IPS-18a (cell line): ENCODE measurements at regions not wholly inside any gene's neighbourhood (a gene's known extent, or its start where the extent isn't known, plus 50 kb on each side); places are given as distances from the start of the nearest gene placed in this dataset.
"Not testable (repeated sequence)": the region's sequence is repeated elsewhere in the genome, so short reads cannot be mapped to it uniquely, and the experiment has no call there.

Experiments
- H3K27ac ChIP-seq: one replicate; pipeline ENCODE4 v1.5.1; 2013; ENCODE audit warnings: low read length
- H3K27me3 ChIP-seq: one replicate; pipeline ENCODE4 v1.6.1; 2013; ENCODE audit warnings: mild to moderate bottlenecking, low read length; ENCODE audit not compliant: control insufficient read depth, insufficient read depth
- H3K36me3 ChIP-seq: one replicate; pipeline ENCODE4 v1.6.1; 2013; ENCODE audit warnings: low read depth, low read length; ENCODE audit not compliant: control insufficient read depth
- H3K4me1 ChIP-seq: one replicate; pipeline ENCODE4 v1.6.1; 2013; ENCODE audit warnings: low read depth, low read length; ENCODE audit not compliant: control insufficient read depth
- H3K4me3 ChIP-seq: one replicate; pipeline ENCODE4 v1.5.1; 2013; ENCODE audit warnings: low read length
- H3K9ac ChIP-seq: one replicate; pipeline ENCODE4 v1.6.1; 2013; ENCODE audit warnings: mild to moderate bottlenecking, low read length, moderate library complexity
- H3K9me3 ChIP-seq: one replicate; pipeline ENCODE4 v1.6.1; 2013; ENCODE audit warnings: low read depth, low read length; ENCODE audit not compliant: control insufficient read depth

DNA sequence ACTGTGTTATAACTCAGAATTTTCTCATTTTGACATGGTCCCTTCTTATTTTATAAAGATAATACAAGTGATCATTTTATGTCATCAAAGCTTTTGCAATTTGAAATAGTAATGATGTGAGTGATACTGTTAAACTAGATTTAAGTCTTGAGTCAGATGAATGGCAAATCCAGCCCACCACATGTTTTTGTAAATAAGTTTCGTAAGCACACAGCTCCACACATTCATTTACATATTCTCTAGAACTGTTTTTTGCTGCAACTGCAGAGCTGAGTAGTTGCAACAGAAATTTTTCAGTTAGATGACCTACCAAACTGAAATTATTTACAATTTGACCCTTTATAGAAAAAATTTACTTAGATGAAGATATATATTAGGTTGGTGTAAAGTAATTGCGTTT, 108.1 kb downstream of the CDRT15L2 start:
- not testable (repeated sequence) for H3K4me3 ChIP-seq, H3K27me3 ChIP-seq, H3K36me3 ChIP-seq, H3K4me1 ChIP-seq, H3K9ac ChIP-seq, H3K9me3 ChIP-seq, H3K27ac ChIP-seq

DNA sequence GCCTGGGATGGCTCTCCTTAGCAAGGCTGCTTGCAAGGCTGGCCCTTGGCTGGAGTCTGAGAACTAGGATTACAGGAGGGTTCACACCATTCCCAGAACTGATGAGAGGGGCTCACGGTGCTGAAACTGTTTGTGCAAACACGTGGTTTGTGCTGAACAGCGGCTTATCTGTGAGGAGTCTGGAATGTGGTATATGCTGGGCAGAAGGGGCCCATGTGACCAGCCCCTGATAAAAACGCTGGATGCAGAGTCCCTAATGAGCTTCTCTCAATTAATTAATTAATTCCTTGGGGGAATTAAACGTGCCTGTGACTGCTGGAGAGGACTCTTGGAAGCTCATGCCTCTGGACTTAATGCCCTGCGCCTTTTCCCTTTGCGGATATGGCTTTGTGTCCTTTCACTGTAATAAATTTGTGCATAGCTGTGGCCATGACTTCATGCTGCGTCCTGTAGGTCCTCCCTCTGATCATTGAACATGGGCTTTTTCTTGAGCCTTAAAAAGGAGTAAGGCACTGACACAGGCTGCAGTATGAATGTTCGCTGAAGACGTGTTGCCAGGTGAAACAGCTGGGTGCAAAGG, 109.7 kb downstream of the CDRT15L2 start:
- not testable (repeated sequence) for H3K4me1 ChIP-seq, H3K9ac ChIP-seq, H3K36me3 ChIP-seq, H3K9me3 ChIP-seq, H3K27me3 ChIP-seq, H3K27ac ChIP-seq, H3K4me3 ChIP-seq

DNA sequence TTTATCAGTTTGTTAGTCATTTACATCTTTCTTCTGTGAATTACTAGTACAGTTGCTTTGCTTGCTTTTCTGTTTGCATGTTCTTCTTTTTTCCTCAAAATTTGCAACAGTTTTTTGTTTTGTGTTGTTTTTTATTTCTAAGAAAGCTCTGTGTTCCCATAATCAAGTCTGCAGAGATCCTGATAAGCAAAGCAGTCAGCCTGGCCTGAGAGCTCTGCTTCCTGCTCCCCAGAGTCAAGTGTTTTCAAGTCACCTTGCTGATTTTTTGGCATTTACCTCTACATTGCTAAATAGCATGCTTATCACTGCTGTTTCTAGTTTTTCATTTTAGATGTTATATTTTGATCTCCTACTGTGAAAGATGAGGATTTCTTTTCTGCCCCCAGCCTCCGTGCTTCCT, 113.2 kb downstream of the CDRT15L2 start:
- not testable (repeated sequence) for H3K4me1 ChIP-seq, H3K27ac ChIP-seq, H3K4me3 ChIP-seq, H3K36me3 ChIP-seq, H3K27me3 ChIP-seq, H3K9ac ChIP-seq, H3K9me3 ChIP-seq

DNA sequence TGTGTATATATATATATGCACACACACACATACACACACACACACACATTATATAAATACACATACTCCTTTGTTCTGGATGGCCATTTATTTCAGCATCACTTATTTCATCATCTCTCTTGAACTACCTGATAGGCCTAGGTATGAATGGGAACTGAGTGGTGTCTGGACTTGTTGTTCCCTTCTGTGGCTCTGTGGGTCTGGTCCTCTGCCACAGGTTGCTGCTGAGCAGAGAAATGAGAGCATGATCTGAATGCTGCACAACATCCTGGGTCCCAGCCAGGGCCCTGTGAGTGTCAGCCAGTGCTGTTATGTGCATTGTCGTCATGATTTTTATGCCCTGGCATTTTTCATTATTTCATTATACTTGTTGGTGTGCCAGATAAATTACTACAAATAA, 116.3 kb downstream of the CDRT15L2 start:
- H3K36me3 ChIP-seq, H3K4me3 ChIP-seq, H3K27ac ChIP-seq, H3K9ac ChIP-seq, H3K4me1 ChIP-seq, H3K27me3 ChIP-seq, H3K9me3 ChIP-seq: not testable (repeated sequence)

- H3K36me3 ChIP-seq, H3K4me1 ChIP-seq, H3K27me3 ChIP-seq, H3K4me3 ChIP-seq, H3K9me3 ChIP-seq, H3K9ac ChIP-seq, H3K27ac ChIP-seq: not testable (repeated sequence)
These were observed 119.1 kb downstream of the CDRT15L2 start for GRCh38 chr17:20698463-20699206.

DNA sequence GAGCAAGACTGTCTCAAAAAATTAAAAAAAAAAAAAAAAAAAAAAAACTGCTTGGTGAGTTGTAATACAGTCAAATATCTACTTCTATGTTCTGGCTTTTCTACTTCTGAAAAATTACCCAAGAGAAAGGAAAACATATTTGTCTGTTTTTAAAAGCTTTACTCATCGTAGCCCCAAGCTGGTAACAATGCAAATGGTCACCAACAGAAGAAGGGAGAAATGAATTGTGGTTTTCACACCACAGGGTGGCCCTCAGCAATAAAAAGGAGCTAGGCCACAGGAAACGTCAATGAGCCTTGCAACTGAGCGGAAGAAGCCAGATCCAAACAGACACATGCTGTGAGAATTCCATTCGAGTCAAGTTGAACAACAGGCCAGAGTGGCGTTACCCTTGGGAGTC, 121.0 kb downstream of the CDRT15L2 start:
- not testable (repeated sequence) for H3K36me3 ChIP-seq, H3K9ac ChIP-seq, H3K4me1 ChIP-seq, H3K27ac ChIP-seq, H3K4me3 ChIP-seq, H3K27me3 ChIP-seq, H3K9me3 ChIP-seq

GRCh38 chr17:20701366-20701765, 121.8 kb downstream of the CDRT15L2 start:
- not testable (repeated sequence) for H3K4me3 ChIP-seq, H3K4me1 ChIP-seq, H3K27ac ChIP-seq, H3K27me3 ChIP-seq, H3K9ac ChIP-seq, H3K9me3 ChIP-seq, H3K36me3 ChIP-seq

DNA sequence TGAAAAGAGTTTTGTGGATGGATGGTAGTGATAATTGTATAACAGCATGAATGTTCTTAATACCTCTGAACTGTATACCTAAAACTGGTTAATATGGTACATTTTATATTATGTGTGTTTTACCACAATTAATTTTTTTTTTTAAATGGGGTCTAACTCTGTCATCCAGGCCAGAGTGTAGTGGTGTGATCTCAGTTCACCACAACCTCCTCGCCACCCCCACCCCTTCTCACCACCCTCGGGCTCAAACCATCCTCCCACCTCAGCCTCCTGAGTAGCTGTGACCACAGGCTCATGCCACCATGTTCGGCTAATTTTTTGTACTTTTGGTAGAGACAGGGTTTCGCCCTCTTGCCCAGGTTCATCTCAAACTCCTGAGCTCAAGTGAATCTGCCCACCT, 123.2 kb downstream of the CDRT15L2 start:
- no peaks in the 10 kb centered on the region for H3K27me3 ChIP-seq
- H3K36me3 ChIP-seq, result no peaks in the 10 kb centered on the region
- no peak overlapping the region for H3K9ac ChIP-seq
- H3K4me3 ChIP-seq, result no peak overlapping the region
- H3K9me3 ChIP-seq, result no peaks in the 10 kb centered on the region
- H3K27ac ChIP-seq, result no peak overlapping the region
- H3K4me1 ChIP-seq, result no peaks in the 10 kb centered on the region

DNA sequence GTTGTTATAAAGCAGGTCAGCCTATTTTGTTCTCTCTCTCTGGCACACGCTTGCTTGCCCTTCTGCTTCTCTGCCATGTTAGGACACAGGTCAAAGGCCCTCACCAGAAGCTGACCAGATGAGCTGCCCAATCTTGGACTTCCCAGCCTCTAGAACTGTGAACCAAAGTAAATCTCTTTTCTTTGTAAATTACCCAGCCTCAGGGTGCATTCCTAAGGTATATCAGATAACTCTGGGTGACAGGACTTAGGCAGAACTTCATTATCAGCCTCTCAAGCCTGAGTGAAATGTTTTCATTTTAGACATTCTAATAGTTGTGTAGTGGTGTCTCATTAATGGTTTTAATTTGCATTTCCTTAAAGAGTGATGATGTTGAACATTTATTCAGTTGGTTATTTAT, 124.3 kb downstream of the CDRT15L2 start:
- Histone ChIP-seq H3K4me1 (no peaks in the 10 kb centered on the region), H3K27me3 (no peaks in the 10 kb centered on the region), H3K36me3 (no peaks in the 10 kb centered on the region), H3K4me3 (no peak overlapping the region), H3K27ac (no peak overlapping the region), H3K9ac (no peak overlapping the region), H3K9me3 (no peaks in the 10 kb centered on the region)

GRCh38 chr17:20705186-20705585, 125.7 kb downstream of the CDRT15L2 start:
- not testable (repeated sequence) for H3K9me3 ChIP-seq, H3K36me3 ChIP-seq, H3K9ac ChIP-seq, H3K27ac ChIP-seq, H3K27me3 ChIP-seq, H3K4me3 ChIP-seq, H3K4me1 ChIP-seq

- no peaks in the 10 kb centered on the region for H3K4me1 ChIP-seq
- no peak overlapping the region for H3K9ac ChIP-seq
- no peak overlapping the region for H3K27ac ChIP-seq
- no peaks in the 10 kb centered on the region for H3K36me3 ChIP-seq
- H3K4me3 ChIP-seq, result no peak overlapping the region
- H3K27me3 ChIP-seq, result no peaks in the 10 kb centered on the region
- no peaks in the 10 kb centered on the region for H3K9me3 ChIP-seq
These were observed 127.3 kb downstream of the CDRT15L2 start for GRCh38 chr17:20706751-20707373.

GRCh38 chr17:20708821-20709220, 129.3 kb downstream of the CDRT15L2 start:
- not testable (repeated sequence) for H3K4me3 ChIP-seq, H3K9me3 ChIP-seq, H3K9ac ChIP-seq, H3K27ac ChIP-seq, H3K36me3 ChIP-seq, H3K27me3 ChIP-seq, H3K4me1 ChIP-seq
